NB4 (cell line): ENCODE measurements at regions not wholly inside any gene's neighbourhood (a gene's known extent, or its start where the extent isn't known, plus 50 kb on each side); places are given as distances from the start of the nearest gene placed in this dataset.
"Not testable (repeated sequence)": the region's sequence is repeated elsewhere in the genome, so short reads cannot be mapped to it uniquely, and the experiment has no call there.

Experiments
- DNase-seq: peaks from one replicate; pipeline ENCODE4 v3.0.0; 2010; ENCODE audit warnings: low read depth
- H3K4me3 ChIP-seq: one replicate; pipeline ENCODE4 v1.5.1; 2011; ENCODE audit warnings: mild to moderate bottlenecking, low read depth, low read length, moderate library complexity
- MYC ChIP-seq: IDR thresholded peaks from 2 replicates; pipeline ENCODE4 v1.6.1; 2011; ENCODE audit warnings: low read depth, low read length
- POLR2A ChIP-seq: IDR thresholded peaks from 2 replicates; pipeline ENCODE4 v1.6.1; 2011; ENCODE audit warnings: mild to moderate bottlenecking; ENCODE audit not compliant: insufficient read length; ENCODE audit errors: extremely low read depth
- TF ChIP-seq, protein P1 (sequence below): IDR thresholded peaks from one replicate; pipeline ENCODE4 v1.5.1; 2012; ENCODE audit warnings: low read depth, low read length
- TF ChIP-seq, protein P2 (sequence below): IDR thresholded peaks from 2 replicates; pipeline ENCODE4 v1.6.1; 2011; ENCODE audit warnings: low read depth, low read length

DNA sequence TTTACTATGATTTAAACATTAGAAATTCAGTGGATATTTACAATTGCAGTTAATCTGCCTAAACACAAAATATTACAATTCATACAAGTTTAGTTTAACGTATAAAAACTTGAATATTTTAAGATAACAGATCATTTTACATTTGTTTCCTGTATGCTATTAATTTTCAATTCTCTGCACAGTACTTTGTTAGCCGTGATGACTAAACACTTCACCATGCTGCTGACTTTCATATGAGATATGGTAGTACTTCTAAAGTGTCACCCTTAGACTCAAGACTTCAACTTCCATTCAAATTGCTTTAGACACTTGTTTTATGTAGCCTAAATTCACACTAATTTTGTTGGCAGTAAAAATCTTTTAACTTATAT is 1646.4 kb upstream of the ADGRL3 start:
- DNase-seq = no peak
- H3K4me3 ChIP-seq = no peak overlapping the region
- TF ChIP-seq POLR2A = no peak
- TF ChIP-seq, protein P1, sequence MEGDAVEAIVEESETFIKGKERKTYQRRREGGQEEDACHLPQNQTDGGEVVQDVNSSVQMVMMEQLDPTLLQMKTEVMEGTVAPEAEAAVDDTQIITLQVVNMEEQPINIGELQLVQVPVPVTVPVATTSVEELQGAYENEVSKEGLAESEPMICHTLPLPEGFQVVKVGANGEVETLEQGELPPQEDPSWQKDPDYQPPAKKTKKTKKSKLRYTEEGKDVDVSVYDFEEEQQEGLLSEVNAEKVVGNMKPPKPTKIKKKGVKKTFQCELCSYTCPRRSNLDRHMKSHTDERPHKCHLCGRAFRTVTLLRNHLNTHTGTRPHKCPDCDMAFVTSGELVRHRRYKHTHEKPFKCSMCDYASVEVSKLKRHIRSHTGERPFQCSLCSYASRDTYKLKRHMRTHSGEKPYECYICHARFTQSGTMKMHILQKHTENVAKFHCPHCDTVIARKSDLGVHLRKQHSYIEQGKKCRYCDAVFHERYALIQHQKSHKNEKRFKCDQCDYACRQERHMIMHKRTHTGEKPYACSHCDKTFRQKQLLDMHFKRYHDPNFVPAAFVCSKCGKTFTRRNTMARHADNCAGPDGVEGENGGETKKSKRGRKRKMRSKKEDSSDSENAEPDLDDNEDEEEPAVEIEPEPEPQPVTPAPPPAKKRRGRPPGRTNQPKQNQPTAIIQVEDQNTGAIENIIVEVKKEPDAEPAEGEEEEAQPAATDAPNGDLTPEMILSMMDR = no peak
- TF ChIP-seq, protein P2, sequence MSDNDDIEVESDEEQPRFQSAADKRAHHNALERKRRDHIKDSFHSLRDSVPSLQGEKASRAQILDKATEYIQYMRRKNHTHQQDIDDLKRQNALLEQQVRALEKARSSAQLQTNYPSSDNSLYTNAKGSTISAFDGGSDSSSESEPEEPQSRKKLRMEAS = no peak
- TF ChIP-seq MYC = no peak

DNA sequence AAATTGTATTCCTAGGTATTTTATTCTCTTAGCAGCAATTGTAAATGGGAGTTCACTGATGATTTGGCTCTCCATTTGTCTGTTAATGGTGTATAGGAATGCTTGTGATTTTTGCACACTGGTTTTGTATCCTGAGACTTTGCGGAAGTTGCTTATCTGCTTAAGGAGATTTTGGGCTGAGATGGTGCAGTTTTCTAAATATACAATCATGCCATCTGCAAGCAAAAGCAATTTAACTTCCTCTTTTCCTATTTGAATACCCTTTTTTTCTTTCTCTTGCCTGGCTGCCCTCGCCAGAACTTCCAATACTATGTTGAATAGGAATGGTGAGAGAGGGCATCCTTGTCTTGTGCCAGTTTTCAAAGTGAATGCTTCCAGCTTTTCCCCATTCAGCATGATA is 1643.9 kb upstream of the ADGRL3 start:
- DNase-seq = peak; percentile 14
- H3K4me3 ChIP-seq = not testable (repeated sequence)

DNA sequence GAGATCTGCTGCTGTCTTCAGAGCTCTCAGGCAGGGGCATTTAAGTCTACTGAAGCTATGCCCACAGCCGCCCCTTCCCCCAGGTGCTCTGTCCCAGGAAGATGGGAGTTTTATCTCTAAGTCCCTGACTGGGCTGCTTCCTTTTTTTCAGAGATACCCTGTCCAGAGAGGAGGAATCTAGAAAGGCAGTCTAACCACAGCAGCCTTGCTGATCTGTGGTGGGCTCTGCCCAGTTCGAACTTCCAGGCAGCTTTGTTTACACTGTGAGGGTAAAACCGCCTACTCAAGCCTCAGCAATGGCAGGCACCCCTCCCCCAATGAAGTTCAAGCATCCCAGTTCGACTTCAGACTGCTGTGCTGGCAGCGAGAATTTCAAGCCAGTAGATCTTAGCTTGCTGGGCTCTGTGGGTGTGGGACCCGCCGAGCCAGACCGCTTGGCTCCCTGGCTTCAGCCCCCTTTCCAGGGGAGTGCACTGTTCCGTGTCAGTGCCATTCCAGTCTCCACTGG is 1639.9 kb upstream of the ADGRL3 start:
- not testable (repeated sequence) for H3K4me3 ChIP-seq, DNase-seq

DNA sequence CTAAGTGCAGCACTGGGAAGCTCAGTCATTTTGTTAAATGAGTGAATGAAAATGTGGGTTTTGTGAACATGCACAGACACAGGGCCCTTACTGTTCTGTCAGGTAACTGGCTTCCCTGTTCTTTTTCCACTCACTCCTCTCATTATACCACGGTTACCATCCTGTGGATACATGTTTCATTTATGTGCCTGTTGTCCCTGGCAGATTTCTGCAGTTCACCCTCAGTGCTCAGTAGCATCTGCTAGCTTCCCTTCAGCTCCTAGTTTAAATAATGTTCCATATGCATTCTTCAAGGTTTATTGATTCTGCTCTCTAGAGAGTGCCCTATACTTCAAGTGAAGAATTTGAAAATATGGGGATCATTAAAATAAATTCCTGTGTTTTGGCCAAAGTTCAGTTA is 1634.3 kb upstream of the ADGRL3 start:
- H3K4me3 ChIP-seq = no peak overlapping the region
- TF ChIP-seq, protein P1 = no peak
- no peak for TF ChIP-seq POLR2A
- no peak for DNase-seq

DNA sequence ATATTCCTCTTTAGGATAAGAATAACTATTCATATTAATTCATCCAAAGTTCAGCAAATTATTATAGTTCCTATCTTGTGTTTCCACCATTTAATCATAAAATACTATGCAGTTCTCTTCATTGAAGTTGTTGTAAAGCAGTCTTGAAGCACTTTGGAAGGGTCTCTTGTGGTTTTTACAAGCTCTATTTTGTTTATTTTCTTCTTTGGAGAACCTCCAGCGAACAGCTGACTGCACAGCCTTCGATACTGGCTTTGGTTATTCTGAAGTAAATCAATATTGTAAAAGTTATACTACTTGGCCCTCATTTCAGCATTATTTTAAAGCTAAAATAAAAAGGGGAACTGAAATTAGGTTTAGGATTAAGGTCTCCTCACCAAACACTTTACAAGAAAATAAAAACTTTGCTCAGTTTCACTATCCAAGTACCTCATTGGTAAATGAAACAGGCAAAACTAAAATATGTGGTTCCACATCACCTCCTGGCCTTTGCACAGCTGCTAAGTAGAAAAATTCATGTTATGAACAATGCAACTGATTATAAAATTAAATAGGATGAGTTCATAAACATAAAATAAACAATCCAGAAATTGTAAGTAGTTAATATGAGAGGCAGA is 1629.2 kb upstream of the ADGRL3 start:
- TF ChIP-seq, protein P2 = no peak
- TF ChIP-seq MYC = no peak
- DNase-seq = no peak
- no peak overlapping the region for H3K4me3 ChIP-seq

DNA sequence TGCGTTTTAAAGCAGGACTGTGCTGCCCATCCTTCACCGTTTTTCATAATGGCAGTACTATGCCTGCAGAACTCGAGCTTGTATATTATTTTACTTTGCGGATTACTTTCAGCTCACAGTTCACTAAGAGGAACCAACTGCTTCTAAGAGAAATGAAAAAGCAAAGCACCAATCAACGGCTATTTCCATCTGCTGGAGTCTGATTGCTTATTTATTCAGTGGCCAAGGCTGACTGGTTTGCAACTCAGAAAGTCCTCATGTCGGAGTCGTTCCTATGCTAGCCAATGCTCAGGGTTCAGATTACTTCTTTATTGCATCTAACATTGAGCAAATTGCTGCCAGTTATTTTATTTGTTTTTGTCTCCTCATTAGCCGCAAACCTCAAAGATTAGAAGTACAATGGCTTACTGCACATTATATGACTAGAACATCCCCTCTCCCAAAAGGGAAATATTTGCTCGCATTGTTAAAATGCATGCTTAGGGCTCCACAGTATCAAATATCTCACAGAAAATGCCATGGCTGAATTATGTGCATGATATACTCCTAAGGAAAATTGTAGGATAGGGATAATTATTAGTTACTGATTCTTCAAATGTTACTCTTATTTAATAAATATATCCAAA is 1628.2 kb upstream of the ADGRL3 start:
- no peak for DNase-seq
- no peak overlapping the region for H3K4me3 ChIP-seq
- no peak for TF ChIP-seq MYC
- TF ChIP-seq, protein P2 = no peak
- TF ChIP-seq POLR2A = no peak
- TF ChIP-seq, protein P1 = no peak

DNA sequence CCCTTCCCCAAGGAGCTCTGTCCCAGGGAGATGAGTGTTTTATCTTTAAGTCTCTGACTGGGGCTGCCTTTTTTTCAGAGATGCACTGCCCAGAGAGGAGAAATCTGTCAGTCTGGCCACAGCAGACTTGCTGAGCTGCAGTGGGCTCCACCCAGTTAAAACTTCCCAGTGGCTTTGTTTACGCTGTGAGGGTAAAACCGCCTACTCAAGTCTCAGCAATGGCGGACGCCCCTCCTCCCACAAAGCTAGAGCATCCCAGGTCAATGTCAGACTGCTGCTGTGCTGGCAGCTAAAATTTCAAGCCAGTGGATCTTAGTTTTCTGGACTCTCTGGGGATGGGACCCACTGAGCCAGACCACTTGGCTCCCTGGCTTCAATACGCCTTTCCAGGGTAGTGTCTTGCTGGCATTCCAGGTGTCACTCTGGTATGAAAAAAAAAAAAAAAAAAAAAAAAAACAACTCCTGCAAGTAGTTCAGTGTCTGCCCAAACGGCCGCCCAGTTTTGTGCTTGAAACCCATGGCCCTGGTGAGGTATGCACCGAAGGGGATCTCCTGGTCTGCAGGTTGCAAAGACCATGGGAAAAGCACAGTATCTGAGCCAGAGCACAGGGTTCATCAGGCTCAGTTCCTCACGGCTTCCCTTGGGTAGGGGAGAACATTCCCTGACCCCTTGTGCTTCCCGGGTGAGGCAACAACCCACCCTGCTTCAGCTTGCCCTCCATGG is 1616.1 kb upstream of the ADGRL3 start:
- no peak for TF ChIP-seq POLR2A
- TF ChIP-seq, protein P2 = no peak
- TF ChIP-seq, protein P1 = no peak
- no peak for DNase-seq
- H3K4me3 ChIP-seq = no peak overlapping the region
